GM18858 (cell line): ENCODE measurements at regions not wholly inside any gene's neighbourhood (a gene's known extent, or its start where the extent isn't known, plus 50 kb on each side); places are given as distances from the start of the nearest gene placed in this dataset.

Source experiments
- ATAC-seq: cut with Tn5 transposase; IDR thresholded peaks from one replicate; pipeline ENCODE4 v1.9.1; 2021; ENCODE audit not compliant: unreplicated experiment

DNA sequence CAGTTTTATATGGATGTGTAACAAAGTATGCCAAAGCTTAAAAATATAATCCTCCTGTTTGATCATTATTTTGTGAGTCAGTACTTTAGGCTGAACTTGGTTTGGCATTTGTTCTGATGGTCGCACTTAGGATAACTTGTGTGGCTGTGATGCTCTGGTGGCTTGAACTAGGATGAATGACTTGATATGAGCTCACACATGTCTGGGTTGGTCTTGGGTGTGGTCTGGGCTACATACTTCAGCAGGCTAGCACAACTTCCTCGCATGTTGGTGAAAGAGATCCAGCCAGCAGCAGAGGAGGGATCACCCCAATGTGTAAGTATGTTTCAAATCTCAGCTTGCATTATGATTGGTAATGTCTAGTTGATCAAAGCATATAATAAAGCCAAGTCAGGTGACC lies 969.1 kb upstream of the PCDH9 start:
- ATAC-seq: no peak

DNA sequence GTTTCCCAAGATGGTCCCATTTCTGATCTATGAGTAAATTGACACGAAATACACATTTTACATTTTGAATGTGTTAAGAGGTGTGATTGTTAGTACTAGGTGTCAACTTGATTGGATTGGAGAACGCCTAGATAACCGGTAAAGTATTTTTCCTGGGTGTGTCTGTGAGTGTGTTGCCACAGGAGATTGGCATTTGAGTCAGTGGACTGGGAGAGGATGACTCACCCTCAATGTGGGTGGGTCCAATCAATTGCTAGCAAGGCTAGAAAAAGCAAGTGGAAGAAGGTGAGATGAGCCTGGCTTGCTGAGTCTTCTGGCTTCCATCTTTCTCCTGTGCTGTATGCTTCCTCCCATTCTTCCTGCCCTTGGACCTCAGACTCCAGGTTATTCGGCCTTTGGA lies 960.7 kb upstream of the PCDH9 start:
- ATAC-seq: no peak

DNA sequence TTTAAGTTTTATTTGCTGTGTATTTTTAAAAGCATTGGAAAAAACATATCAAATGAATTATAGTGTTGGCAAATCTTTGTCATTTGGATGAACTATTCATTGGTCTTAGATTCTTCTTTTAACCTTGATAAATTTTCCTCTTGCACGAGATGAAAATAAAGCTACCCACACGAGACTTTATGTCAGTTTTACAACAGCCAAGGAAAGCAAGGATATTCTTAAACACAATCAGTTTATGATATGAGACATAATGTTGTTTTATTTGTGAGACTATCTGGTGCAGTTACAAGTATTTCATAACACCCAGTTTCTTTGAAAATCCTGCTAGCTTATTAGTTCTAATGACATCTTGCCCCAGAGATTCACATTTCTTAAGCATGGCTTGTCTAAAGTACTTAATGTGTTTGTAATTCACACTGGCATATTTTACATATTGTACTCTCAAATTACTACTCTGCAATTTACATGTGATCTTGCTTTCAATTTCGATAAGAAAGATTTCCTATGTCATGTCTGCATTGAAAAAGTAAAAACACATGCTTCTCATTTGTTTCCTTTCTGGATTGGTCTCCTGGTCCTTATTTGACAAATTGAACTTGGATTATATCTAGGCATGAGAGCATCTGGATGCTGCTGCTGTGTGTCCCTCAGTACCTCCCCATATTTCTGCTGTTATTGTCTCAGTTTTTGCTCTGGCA lies 955.5 kb upstream of the PCDH9 start:
- peak; percentile 80 for ATAC-seq

DNA sequence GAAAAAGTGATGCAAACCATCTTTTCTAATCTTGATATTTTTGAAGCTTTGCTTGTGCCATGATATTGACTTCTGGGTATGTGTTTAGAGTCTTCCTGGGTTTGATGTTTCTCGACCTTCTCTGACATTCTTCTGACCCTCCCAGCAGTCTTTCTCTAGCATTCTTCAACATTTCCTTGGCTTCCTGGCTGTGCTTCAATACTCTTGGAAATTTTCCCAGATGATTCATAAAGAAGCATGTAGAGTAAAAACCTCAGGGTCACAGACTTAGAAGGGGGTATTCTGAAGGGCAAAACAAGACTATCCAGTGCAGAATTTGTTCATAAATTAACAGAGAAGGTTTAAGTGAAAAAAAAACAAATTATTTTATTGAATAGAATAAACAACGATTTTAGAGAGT lies 946.3 kb upstream of the PCDH9 start:
- ATAC-seq: no peak

DNA sequence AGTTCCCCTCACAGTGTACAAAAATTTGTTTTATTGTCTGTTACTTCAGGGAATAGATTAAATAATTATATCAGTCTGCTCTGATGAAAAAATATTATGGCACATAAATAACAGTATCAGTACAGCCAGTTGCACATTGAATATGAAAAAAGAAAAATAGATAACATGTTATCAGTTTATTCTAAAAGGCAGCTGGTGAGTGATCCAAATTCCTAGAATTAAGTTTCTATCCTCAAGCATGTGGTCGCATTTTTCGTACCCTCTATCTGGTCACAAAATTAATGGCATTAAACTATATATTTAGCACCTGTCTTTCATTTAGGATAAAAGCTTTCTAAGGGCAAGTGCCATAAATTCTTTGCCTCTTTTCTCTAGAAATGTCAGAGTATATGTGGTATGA lies 944.8 kb upstream of the PCDH9 start:
- ATAC-seq: no peak

DNA sequence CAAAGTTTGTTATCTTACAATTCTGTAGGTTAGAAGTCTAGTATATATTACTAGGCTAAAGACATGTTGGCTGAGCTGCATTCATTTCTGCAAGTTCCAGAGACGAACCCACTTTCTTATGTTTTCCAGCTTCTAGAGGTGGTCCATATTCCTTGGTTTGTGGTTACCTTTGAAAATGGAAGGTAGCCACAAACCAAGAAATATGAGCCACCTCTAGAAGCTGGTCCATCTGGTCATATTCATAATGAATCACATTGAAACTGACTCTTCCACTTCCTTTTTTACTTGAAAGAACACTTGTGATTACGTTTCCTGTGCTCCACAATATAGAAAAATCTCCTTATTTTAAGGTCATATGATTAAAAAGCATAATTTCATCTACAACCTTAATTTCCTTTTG lies 943.0 kb upstream of the PCDH9 start:
- no peak for ATAC-seq

DNA sequence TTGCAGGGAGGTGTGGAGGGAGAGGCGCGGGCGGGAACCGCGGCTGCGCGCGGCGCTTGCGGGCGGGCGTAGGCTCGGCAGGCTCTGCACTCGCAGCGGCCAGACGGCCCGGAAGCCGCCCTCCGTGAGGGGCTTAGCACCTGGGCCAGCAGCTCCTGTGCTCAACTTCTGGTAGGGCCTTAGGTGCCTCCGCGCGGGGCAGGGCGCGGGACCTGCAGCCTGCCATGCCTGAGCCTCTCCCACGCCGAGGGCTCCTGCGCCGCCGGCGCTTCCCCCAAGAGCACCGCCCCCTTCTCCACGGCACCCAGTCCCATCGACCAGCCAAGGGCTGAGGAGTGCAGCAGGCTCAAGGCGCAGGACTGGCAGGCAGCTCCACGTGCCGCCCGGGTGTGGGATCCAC lies 940.8 kb upstream of the PCDH9 start:
- no peak for ATAC-seq

DNA sequence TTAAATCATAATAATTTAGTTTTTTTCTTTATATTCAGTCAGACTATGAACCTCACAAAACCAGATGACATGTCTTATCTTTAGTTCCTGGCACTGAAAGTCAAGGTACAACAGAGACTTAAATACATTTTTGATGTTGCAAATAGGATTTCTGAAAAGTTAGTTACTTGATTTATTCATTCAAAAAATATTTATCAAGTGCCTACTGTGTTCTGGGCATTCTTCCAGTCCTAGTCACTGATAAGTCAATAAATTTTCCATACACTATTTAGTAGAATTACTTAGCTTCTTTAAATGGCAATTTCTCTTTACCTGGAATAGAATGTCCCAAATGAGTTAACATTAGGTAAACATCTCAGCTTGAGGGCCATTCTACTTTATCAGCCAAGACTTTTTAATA lies 938.3 kb upstream of the PCDH9 start:
- ATAC-seq: no peak

DNA sequence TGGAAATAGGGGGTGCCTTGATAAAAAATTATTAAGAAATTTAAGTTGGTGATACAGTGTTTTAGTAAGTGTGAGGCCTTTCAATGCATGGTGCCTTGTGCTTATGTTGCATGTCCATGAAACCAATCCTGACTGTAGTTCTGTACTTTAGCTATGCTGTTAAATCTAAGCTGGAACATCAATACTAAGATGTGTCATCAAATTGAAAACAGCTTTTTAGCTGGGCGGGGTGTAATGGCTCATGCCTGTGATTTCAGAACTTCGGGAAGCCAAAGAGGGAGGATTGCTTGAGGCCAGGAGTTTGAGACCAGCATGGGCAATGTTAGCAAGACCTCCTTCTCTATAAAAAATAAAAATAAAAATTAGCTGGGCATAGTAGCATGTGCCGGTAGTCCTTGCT lies 930.3 kb upstream of the PCDH9 start:
- ATAC-seq: no peak

DNA sequence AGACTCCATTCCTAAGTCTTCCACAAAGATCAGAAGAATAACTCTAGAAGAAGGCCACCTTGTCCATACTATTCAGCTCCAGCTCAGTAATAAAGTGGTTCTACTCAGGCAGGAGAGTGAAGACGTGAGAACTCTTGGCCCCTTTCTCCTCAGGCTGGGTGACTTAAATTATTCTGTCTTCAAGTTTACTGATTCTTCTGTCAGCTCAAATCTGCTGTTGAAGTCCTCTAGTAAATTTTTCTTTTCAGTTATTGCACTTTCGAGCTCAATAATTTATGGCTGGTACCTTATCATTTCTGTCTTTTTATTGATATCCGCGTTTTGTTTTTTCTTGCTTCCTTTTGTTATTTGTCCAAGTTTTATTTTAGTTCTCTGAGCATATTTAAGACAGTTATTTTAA lies 922.3 kb upstream of the PCDH9 start:
- no peak for ATAC-seq

DNA sequence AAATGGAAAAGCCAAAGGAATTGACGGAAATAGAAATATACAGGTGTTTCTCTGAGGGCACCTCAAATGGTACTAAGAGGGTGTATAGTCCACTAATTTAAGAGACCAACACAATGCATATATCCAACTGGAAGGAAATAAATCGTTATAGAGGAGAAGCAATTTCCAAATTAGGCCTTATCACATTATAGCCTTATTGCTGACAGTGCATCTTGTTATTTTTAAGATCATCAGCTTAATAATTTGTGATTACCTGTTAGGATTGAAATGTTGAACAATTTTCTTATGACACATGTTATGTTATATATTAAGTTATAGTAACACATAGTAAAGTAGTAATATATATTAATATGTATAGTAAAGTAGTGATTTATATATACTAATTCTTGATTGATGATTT lies 915.7 kb upstream of the PCDH9 start:
- ATAC-seq: no peak

DNA sequence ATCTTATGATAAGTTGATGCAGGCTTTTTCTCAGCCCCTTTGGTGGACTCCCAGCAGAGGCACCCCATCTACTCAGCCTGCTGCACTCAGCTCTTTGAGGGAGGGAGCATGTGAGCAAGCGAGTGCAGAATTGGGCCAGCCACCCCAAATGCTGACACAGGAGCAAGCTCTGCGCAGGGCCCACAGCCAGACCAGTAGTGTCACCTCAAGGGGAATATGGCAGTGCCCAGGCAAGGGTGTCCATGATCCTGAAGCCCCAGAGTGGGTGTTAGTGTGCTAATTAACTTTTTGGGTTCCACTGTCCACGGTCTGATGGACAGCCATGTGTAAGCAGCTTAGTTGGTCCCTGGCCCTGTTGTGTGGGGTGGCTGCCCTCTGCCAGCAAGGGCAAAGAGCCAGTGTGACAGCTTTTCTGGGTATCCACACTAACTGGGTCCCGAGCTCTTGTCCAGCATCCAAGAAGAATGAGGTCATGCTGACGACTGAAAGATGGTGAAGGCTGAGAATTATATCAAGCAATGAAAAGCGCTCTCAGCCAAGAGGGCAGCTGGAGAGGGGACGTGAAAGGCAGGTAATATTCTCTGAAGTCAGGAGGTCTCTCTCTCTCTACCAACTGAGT lies 898.3 kb upstream of the PCDH9 start:
- ATAC-seq: no peak

DNA sequence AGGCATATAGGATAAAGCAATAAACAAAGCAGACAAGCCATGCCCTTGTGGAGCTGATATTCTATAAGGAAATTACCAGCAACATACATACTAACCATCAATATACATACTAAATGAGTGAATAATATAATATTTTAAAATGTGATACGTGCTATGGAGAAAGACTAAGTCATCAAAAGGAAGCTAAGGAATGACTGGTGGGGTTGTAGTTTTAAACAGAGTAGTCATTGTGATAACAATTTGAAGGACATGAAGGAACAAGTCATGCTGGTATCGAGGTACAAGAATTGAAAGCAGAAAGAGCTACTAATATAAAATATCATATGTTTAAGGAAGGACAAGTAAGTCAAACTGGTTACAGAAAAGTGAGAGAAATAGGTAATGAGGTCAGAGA lies 894.9 kb upstream of the PCDH9 start:
- ATAC-seq: no peak

DNA sequence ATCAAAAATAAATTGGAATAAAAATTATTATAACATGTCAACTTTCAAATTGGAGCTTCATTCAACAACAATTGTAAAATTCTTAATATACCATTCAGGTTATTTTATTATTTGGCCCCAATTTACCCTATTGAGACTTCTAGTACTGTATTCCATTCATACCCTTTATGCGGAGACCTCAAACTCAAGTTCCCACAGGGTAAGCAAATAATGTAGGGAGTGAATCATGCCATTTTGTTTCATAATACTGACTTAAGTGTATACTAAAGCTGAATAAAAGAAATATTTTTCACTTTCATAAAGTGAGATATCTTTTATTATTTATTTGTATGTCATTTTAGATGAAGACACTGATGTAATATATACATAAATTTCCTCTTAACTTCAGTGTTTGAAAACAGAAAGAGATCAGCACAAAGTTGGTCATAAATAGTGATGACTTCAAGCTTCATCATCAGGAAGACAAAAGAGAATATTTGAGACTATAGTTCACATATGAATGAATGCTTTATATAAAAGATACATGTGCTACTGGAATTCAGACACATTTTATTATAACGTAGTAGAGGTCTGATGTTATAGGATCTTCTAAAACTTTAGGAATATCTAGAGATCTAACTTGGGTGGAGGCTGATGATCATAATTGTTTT lies 894.4 kb upstream of the PCDH9 start:
- no peak for ATAC-seq

DNA sequence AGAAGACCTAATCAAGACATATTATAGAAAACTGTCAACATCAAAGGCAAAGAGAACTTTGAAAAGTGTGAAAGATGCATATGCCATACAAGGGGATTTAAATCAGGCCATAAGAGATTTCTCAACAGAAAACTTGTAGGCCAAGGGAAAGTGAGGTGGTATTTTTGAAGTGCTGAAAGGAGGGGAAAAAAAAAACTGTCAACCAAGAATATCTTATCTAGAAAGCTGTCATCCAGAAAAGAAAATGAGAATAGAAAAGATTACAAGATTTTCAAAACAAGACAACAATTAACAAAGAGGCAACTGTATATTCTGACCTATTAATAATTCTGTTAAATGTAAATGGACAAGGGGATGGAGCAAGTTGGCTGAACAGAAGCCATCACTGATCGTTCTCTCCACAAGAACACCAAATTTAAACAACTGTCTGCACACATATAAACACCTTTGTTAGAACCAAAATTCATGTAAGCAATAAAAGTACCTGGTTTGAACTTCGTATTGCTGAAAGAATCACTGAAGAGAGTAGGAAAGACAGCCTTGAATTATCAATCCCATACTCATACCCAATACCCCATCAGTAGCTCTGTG lies 880.1 kb upstream of the PCDH9 start:
- ATAC-seq: no peak

DNA sequence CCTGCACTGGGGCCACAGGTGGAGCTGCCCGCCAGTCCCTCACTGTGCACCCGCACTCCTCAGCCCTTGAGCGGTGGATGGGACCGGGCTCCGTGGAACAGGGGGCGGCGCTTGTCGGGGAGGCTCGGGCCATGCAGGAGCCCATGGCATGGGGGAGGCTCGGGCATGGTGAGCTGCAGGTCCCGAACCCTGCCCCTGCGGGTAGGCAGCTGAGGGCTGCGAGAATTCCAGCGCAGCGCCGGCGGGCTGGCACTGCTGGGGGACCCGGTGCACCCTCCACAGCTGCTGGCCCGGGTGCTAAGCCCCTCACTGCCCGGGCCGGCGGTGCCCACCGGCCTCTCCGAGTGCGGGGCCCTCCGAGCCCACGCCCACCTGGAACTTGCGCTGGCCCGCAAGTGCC lies 877.5 kb upstream of the PCDH9 start:
- no peak for ATAC-seq

DNA sequence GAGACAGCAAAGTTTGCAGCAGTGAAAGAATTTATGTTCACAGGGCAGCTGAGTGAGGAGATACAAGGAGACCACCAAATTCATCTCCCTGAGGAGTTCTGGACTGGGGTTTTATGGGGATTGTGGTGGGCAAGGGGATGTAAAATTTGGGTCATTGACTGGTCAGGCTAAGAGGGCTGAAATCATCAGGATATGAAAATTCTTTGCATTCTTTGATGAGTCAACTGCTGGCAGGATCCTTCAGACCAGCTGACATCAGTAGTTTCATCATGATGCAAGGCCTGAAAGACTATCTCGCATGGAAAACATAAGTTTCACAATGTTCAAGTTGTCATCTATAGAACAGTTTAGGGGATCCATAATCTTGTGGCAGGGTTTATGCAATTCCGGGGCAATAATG lies 869.5 kb upstream of the PCDH9 start:
- no peak for ATAC-seq

DNA sequence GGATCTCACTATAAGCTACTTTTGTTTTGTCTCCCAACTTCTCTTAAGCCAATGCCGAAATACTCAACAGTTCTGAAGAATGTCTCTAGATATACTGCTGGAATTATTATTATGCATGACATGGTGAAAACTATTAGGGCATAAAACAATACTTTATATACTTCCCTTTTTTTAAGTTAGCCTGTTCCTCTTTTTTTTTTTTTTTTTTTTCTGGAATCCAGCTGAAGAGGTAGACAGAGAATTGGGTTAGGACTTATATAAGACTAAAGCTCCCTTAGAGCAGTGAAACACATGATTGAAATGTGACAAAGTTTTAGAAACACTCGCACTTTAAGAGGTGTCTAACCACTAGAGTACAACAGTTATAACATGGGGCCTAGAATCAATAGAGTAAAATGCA lies 850.9 kb upstream of the PCDH9 start:
- no peak for ATAC-seq

DNA sequence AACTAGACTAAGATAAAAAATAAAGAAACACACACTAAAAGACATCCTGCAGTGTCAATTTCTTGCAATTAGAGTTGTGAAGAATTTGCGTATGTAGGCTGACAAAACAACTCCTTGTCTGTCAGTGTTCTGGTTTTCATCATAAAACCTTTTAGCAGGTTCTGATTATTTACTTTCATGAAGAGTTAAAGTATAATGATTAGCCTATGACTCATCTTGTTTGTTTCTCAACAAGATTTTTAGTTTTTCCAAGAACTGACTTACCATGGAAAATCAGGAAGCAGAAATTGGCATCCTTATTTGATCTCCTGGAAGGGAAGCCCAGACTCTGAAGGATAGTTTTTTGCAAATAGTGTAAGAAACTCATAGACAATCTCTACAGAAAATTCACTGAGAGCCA lies 848.7 kb upstream of the PCDH9 start:
- no peak for ATAC-seq

DNA sequence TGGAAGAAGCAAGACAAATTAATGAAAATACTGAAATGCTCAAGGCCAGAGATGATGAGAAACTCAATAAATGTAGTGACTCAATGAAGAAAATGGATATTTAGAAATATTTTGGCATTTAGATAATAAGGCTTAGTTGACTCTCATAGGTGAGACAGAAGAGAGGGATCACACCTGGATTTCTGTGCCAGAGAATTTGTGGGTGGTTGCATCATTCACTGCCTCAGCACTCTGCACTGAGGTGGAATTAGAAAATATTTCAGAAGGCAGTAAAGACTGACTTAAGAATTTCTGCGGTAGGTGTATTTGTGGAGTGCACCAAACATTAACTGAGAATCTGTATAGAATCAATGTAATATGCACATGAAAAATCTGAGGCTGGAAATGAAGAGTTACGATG lies 848.3 kb upstream of the PCDH9 start:
- no peak for ATAC-seq

DNA sequence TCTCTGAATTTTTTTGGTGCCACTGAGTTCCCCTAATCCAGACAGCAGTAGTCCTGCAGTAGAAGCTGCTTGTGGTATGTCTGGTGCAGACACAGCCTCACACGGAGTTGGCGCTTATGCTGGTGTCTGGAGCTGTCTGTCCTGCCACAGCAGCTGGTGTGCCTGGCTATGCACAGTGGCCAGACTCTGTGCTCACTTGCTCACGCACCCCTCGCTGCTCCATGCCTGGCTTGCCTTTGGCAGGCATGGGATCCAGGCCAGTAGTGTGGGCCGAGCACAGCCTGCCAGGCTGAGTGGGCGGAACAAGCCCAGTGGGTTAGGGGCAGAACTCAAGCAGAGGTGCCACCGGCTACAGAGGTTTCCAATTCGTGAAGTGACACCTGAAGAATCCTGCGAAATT lies 845.9 kb upstream of the PCDH9 start:
- ATAC-seq: no peak

DNA sequence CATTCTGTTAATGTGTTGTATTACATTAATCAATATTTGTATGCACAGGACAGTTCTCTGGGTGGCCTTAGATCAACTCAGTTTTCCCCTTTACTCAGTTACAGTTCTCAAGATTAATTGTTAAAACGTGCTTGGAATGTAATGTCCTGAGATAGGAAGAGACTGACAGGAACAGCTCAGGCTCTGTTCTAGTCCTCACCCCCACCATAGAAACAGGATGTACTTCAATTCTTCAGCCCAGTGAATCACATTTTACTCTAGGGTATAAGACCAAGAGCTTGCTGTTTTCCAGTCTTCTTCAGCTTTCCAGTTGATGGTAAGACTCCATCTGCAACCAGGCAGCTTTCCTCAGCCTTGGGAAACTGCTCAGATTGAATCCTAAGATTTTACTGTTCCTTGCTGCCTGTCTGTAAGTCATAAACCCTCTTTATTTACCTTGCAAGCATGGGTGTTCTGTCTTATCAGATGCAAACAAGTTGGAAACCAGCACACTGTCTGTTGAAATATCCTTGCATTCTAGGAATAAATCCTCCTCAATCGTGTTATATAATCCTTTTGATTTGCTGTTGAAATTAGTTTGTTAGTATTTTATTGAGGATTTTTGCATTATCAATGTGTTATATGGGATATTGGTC lies 836.9 kb upstream of the PCDH9 start:
- no peak for ATAC-seq
